AG10803 (cell line): ENCODE measurements at regions not wholly inside any gene's neighbourhood (a gene's known extent, or its start where the extent isn't known, plus 50 kb on each side); places are given as distances from the start of the nearest gene placed in this dataset.
"Not testable (repeated sequence)": the region's sequence is repeated elsewhere in the genome, so short reads cannot be mapped to it uniquely, and the experiment has no call there.

Experiments
- DNase-seq: peaks from one replicate; pipeline ENCODE4 v3.0.0; 2010; ENCODE audit warnings: low read depth
- H3K4me3 ChIP-seq: 2 replicates; pipeline ENCODE4 v1.5.1; 2011; ENCODE audit warnings: mild to moderate bottlenecking, low read length, control low read depth
- CTCF ChIP-seq: conservative IDR thresholded peaks from 2 replicates; pipeline ENCODE4 v1.5.1; 2011; ENCODE audit warnings: mild to moderate bottlenecking, low read length, control low read depth, inconsistent platforms

- no peak for DNase-seq
- H3K4me3 ChIP-seq, result no peak overlapping the region
- TF ChIP-seq CTCF, result no peak
Observed at GRCh38 chr2:78734221-78734620, 291.3 kb upstream of the REG3G start.

GRCh38 chr2:78739282-78739681, 286.2 kb upstream of the REG3G start:
- TF ChIP-seq CTCF, result no peak
- no peak overlapping the region for H3K4me3 ChIP-seq

DNA sequence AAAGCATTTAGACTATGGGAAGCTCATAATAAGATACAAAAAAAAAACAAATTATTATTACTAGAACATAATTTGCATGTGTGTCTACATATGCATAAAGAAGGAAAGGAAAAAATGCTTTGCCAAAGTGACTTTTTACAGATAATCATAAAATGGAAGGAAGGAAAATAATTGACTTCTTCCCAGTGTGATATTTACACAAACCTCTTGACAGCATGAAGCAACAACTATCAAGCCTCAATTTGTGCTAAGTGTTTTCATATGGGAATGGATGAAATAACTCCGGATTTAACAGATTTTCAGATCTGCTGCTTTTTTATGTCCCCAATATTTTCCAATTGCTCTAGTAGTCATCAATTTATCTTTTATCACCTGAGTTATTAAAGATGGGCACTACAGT, 275.9 kb upstream of the REG3G start:
- DNase-seq, result no peak
- no peak overlapping the region for H3K4me3 ChIP-seq
- TF ChIP-seq CTCF, result no peak

More at GRCh38 chr2:78739282-78739681, 286.2 kb upstream of the REG3G start:
- DNase-seq, result no peak

GRCh38 chr2:78750219-78750618, 275.3 kb upstream of the REG3G start:
- TF ChIP-seq CTCF, result no peak
- H3K4me3 ChIP-seq, result no peak overlapping the region
- no peak for DNase-seq

DNA sequence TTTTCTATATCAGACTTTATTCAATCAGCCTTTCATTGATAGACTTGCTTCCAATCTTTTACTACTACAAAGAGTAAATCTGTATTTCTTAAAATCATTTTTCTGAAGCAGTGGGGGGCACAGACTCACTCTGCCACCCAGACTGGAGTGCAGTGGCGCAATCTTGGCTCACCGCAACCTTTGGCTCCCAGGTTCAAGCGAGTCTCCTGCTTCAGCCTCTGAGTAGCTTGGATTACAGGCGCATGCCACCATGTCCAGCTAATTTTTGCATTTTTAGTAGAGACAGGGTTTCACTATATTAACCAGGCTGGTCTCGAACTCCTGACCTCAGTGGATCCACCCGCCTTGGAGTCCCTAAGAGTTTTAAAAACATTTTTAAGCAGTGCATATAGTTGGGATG, 270.6 kb upstream of the REG3G start:
- TF ChIP-seq CTCF, result no peak
- no peak overlapping the region for H3K4me3 ChIP-seq
- no peak for DNase-seq

DNA sequence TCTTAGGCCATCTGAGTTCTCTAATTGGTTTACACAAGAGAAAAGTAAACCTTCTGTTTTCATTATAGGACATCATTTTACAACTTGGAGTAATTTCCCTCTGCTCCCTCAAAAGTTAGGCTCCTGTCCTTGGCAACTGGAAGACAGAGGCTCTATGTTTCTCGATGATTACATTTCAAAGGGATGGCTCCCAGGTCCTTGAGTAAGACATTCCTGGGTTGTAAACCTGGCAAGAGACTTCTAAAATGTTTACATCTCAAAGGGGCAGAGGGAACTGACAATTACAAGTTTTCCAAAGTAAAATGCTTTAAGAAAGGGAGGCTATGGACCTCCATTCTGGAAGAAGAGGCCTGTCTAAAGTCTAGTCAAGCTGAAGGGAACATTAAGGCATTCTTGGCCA, 268.3 kb upstream of the REG3G start:
- TF ChIP-seq CTCF, result no peak
- DNase-seq, result no peak
- H3K4me3 ChIP-seq, result no peak overlapping the region

DNA sequence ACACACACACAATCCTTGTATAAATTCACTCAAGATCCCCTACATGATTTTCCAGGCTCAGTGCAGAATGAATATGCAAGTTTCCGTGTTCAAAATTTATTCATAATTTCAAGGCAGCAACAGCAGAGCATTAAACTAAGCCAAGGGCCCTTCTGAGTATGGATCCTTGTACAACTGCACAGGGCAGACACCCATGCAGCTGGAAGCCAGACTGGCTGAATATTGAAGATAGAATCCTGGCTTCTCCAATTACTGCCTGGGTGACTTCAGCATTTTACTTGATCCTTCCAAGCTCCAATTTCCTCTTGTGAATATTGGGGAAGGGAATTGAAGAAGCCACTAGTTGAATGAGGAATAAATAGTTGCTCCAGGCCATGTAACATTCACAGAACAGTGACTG, 267.9 kb upstream of the REG3G start:
- no peak for TF ChIP-seq CTCF
- no peak overlapping the region for H3K4me3 ChIP-seq
- DNase-seq, result no peak

- not testable (repeated sequence) for H3K4me3 ChIP-seq, DNase-seq
Observed at GRCh38 chr2:78758765-78759164, 266.7 kb upstream of the REG3G start.
